Lower leg skin (tissue), 4 donors: ENCODE measurements at regions not wholly inside any gene's neighbourhood (a gene's known extent, or its start where the extent isn't known, plus 50 kb on each side); places are given as distances from the start of the nearest gene placed in this dataset.

Source experiments
- DNase-seq, 2 donors: peaks; one replicate each; pipeline ENCODE4 v3.0.0-alpha.2; 2019; ENCODE audit warnings: low spot score in 2 of 2
- H3K4me3 ChIP-seq: fragments of 200-600 bp; sonication (generic); 2 replicates; pipeline ENCODE4 v1.5.1; 2017; ENCODE audit warnings: mild to moderate bottlenecking, low read depth; ENCODE audit not compliant: poor library complexity, severe bottlenecking
- POLR2A ChIP-seq, 2 donors: fragments of 450-650 bp; IDR thresholded peaks; one replicate each; pipeline ENCODE4 v1.6.1; 2016 to 2017; ENCODE audit warnings: antibody characterized with exemption in 2 of 2, mild to moderate bottlenecking in 1 of 2, moderate library complexity in 1 of 2
- WGBS, 2 donors: methylation state at CpG; one replicate each; pipeline ENCODE4 v1.1.5; 2018; 5-methylcytosine and 5-hydroxymethylcytosine counted together
- intact Hi-C: fragments of 100-400 bp; cut with DNase I; formaldehyde crosslinking; loops from one replicate; pipeline ENCODE4 v1.15.0; 2023; ENCODE audit warnings: low total_unique reads
- TF ChIP-seq, protein P1 (sequence below), 3 donors: fragments of 450-650 bp; IDR thresholded peaks; one replicate each; pipeline ENCODE4 v1.5.1; 2016; ENCODE audit warnings: antibody characterized with exemption in 3 of 3, mild to moderate bottlenecking in 3 of 3, moderate library complexity in 2 of 3

DNA sequence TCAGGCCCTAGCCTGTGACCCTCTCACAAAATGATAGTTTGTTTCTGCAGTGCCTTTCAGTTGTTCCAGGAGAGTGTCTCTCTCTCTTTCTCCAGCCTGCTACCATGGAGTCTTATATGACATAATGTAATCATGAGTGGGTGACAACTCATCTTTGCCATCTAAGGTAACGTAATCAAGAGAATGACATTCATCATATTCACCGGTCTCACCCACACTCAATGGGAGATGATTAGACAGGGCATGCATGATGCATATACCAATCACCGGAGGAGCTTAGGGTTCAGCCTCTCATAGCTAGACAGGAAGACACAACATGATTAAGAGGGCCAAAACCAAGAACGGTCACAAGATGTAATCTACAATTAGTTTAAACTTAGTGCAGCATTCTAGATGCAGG is 97.1 kb upstream of the FAM9B start:
- 94 to 98% methylated on average over 4 of the region's 4 CpGs for WGBS, 2 donors
- H3K4me3 ChIP-seq, result no peak overlapping the region
- TF ChIP-seq POLR2A (IDR thresholded peaks at IDR 0.05), result no peak
- TF ChIP-seq, protein P1, sequence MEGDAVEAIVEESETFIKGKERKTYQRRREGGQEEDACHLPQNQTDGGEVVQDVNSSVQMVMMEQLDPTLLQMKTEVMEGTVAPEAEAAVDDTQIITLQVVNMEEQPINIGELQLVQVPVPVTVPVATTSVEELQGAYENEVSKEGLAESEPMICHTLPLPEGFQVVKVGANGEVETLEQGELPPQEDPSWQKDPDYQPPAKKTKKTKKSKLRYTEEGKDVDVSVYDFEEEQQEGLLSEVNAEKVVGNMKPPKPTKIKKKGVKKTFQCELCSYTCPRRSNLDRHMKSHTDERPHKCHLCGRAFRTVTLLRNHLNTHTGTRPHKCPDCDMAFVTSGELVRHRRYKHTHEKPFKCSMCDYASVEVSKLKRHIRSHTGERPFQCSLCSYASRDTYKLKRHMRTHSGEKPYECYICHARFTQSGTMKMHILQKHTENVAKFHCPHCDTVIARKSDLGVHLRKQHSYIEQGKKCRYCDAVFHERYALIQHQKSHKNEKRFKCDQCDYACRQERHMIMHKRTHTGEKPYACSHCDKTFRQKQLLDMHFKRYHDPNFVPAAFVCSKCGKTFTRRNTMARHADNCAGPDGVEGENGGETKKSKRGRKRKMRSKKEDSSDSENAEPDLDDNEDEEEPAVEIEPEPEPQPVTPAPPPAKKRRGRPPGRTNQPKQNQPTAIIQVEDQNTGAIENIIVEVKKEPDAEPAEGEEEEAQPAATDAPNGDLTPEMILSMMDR (IDR thresholded peaks at IDR 0.05), result no peak
- intact Hi-C loops, result no loop called here
- DNase-seq, result no peak

DNA sequence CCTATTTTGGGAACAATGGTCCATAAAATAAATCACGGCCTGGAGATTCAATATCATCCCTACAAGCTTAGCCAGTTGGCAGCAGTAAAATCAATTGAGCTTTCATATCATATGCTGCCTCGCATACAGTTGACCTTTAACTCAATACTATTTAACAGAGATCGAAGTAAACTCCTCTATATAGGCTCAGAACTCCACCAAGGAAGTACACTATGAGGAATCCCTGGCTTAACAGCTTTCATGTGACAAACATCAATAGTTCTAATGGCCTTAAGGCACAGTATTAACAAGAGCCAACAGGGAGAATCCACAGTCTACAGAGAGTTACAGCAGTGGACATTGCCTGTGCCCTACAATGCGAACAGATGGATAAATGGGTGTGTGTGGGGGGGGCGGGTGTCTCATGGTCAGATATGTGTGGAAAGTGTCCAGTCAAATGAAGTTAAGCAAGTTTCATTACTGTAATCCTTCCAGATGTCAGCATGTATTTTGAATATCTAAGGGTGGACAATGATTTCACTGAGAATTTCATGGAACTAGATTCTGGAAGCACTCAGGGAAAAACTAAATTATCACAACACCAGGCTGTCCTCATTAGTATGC is 98.2 kb upstream of the FAM9B start:
- 68 to 80% methylated on average over 5 of the region's 5 CpGs for WGBS, 2 donors
- intact Hi-C loops, result no loop called here
- TF ChIP-seq, protein P1 (IDR thresholded peaks at IDR 0.05), result no peak
- no peak for TF ChIP-seq POLR2A (IDR thresholded peaks at IDR 0.05)
- no peak overlapping the region for H3K4me3 ChIP-seq
- no peak for DNase-seq

DNA sequence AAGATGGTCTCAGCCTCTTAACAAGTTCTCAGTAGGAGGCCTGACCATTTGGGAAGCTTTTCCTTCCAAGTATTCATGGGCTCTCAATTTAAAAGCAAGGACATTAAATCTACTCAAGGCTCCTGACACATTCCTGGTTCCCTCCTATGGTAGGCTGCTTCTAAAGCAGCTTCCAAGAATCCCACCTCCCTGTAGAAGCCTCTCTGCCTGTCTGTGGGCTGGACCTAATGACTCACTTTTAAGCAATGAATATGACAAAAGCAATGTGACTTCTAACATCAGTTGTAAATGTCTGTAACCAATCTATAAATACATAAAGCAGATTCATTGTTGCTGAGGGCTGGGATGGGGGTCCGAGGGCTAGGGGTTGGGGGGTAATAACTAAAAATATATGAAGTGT is 99.5 kb upstream of the FAM9B start:
- intact Hi-C loops, result no loop called here
- TF ChIP-seq, protein P1 (IDR thresholded peaks at IDR 0.05), result no peak
- H3K4me3 ChIP-seq, result no peak overlapping the region
- no peak for DNase-seq
- 71 to 81% methylated on average over 1 of the region's 1 CpG for WGBS, 2 donors

DNA sequence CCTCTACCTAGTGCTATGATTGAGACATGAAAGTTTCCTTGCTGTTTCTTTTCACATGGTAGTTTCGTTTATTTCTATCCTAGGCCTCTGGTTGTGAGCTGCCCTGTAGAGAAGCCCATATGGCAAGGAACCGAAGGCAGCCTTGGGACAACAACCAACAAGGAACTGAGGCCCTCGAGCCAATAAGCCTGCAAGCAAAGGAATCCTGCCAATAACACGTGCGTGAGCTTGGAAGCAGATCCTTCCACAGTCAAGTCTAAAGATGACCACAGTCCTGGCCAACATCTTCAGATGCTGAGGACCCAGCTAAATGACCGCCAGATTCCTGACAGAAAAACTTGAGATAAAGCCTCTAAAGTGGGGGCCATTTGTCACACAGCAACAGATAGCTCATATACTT is 100.4 kb upstream of the FAM9B start:
- no peak overlapping the region for H3K4me3 ChIP-seq
- WGBS, 2 donors, result 56 to 58% methylated on average over 6 of the region's 6 CpGs
- no peak for TF ChIP-seq POLR2A (IDR thresholded peaks at IDR 0.05)
- TF ChIP-seq, protein P1 (IDR thresholded peaks at IDR 0.05), result no peak
- DNase-seq, result no peak
- intact Hi-C loops, result no loop called here

DNA sequence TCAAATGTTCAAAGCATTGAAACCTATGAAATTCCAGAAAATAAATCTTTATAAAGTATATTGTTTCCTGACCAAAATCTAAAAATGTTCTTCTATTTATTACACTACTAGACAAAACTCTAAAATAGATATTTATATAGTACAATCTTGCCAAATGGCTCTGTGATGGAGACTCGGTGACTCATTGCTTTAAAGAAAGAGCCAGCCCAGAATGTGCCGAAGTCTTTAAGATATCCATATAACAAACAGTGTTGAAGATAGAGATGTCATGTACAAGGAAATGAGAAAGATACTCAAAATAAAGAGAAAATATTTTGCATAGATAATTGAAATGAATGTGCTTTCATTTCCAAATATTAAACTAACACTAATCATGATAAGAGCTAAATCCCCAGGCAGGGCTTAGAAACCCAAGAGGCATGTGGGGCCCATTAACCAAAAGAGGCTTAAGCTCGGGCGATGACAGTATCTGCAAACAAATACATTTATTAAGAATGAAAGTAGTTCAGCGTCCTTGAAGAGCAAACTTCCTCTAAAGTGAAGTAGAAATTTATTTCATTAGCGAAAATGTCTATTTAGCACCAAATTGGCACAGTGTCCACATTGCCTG is 102.1 kb upstream of the FAM9B start:
- intact Hi-C loops, result no loop called here
- WGBS, 2 donors, result 60 to 68% methylated on average over 6 of the region's 6 CpGs
- TF ChIP-seq, protein P1 (IDR thresholded peaks at IDR 0.05), result no peak
- no peak for TF ChIP-seq POLR2A (IDR thresholded peaks at IDR 0.05)
- no peak overlapping the region for H3K4me3 ChIP-seq
- DNase-seq, result no peak

DNA sequence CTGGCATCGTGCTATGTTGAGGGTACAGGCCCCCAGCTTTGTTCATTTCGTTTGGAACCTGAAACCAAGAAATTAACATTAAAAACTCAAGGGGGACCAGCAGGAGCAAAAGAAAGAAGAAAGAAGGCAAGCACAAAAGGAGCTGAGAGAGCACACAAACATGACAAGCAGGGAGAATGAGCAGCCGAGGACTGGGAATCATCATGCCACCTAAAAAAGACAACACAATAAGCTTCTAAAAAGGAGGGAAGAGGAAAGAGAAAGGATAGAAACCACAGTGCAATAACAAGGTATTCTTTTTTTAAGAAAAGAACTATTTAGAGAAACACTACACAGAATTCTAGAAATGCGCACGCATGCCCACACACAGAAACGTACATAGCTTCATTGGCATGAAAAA is 103.2 kb upstream of the FAM9B start:
- no peak for DNase-seq
- TF ChIP-seq, protein P1 (IDR thresholded peaks at IDR 0.05), result no peak
- TF ChIP-seq POLR2A (IDR thresholded peaks at IDR 0.05), result no peak
- no peak overlapping the region for H3K4me3 ChIP-seq
- intact Hi-C loops, result no loop called here
- WGBS, 2 donors, result 87 to 93% methylated on average over 6 of the region's 6 CpGs
